ENCODE measurements at regions not wholly inside any gene's neighbourhood (a gene's known extent, or its start where the extent isn't known, plus 50 kb on each side); places are given as distances from the start of the nearest gene placed in this dataset.
"Not testable (repeated sequence)": the region's sequence is repeated elsewhere in the genome, so short reads cannot be mapped to it uniquely, and the experiment has no call there.

GRCh38 chr5:20865892-20866291, 877.9 kb upstream of the CDH18 start:
- TF ChIP-seq EP300 (IDR thresholded peaks at IDR 0.05; ENCODE audit: low read depth); POLR2A (IDR thresholded peaks at IDR 0.05): not testable (repeated sequence)
- TF ChIP-seq, protein P1, sequence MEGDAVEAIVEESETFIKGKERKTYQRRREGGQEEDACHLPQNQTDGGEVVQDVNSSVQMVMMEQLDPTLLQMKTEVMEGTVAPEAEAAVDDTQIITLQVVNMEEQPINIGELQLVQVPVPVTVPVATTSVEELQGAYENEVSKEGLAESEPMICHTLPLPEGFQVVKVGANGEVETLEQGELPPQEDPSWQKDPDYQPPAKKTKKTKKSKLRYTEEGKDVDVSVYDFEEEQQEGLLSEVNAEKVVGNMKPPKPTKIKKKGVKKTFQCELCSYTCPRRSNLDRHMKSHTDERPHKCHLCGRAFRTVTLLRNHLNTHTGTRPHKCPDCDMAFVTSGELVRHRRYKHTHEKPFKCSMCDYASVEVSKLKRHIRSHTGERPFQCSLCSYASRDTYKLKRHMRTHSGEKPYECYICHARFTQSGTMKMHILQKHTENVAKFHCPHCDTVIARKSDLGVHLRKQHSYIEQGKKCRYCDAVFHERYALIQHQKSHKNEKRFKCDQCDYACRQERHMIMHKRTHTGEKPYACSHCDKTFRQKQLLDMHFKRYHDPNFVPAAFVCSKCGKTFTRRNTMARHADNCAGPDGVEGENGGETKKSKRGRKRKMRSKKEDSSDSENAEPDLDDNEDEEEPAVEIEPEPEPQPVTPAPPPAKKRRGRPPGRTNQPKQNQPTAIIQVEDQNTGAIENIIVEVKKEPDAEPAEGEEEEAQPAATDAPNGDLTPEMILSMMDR (IDR thresholded peaks at IDR 0.05), result not testable (repeated sequence)

All from transverse colon (tissue), 3 donors.